ENCODE measurements at regions not wholly inside any gene's neighbourhood (a gene's known extent, or its start where the extent isn't known, plus 50 kb on each side); places are given as distances from the start of the nearest gene placed in this dataset.
A peak's percentile ranks its signal among the peaks of the same experiment; 100 is the strongest.

- no peak for DNase-seq (ENCODE audit: low spot score)
These were observed 64.3 kb downstream of the DMRTA2 start for GRCh38 chr1:50358962-50359361.

- DNase-seq (ENCODE audit: low spot score): no peak
These were observed 66.1 kb downstream of the DMRTA2 start for GRCh38 chr1:50357186-50357585.

GRCh38 chr1:50354813-50355212 is 68.4 kb downstream of the DMRTA2 start:
- no peak for DNase-seq (ENCODE audit: low spot score)

GRCh38 chr1:50352428-50352827 is 70.8 kb downstream of the DMRTA2 start:
- no peak for DNase-seq (ENCODE audit: low spot score)

DNA sequence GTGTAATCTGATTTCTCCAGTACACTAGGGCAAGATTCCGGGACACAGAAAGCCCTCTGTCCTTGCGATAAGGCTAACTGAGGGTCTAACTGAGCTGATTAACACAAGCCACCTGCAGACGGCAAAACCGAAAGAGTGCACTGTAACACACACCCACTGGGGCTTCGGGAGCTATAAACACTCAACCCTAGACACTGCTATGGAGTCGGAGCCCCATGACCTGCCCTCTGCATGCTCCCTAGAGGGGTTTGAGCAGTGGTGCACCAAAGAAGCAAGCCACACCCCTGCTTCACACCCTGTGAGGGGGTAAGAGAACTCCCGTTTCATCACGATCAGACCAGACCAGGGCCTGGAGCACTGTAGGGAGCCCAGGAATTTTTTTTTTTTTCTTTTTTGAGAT is 72.4 kb downstream of the DMRTA2 start:
- no peak for DNase-seq (ENCODE audit: low spot score)

DNA sequence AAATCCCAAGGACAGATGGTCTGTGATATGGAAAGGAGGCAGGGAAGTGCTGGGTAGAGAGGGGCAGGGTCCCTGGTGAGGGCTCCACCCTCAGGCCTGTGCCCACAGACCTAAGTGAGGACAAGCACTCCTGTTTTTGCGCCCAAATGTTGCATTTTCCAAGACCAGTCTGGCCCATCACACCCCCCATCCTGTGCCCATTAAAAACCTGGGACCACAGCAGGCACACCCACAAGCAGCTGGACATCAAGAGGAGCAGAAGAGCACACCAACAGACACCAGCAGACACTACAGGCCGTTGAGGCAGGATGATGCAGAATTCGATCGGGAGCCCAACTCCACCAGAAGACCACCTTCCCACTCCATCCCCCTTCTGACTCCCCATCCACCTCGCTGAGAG is 72.8 kb downstream of the DMRTA2 start:
- DNase-seq (ENCODE audit: low spot score): no peak

DNA sequence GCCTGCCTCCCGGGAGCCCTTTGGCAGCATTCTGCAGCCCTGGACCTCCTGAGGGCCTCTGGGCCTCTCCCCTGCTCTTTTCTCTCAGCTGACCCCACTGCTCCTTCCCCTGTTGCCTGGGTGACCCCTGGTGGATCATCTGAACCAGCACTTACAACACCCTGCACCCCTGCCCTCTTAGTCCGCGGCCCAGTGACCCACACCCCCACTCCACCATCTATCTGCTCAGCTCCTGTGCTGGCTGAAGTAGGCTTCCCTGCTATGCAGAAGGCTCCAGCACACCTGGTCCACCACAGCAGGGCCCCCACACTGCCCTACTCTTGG is 74.0 kb downstream of the DMRTA2 start:
- DNase-seq (ENCODE audit: low spot score): no peak

- DNase-seq (ENCODE audit: low spot score): peak; percentile 56
These were observed 74.6 kb downstream of the DMRTA2 start for GRCh38 chr1:50348449-50349241.

- no peak for DNase-seq (ENCODE audit: low spot score)
These were observed 75.3 kb downstream of the DMRTA2 start for GRCh38 chr1:50347933-50348332.

GRCh38 chr1:50346621-50347020 is 76.6 kb downstream of the DMRTA2 start:
- DNase-seq (ENCODE audit: low spot score): no peak

GRCh38 chr1:50343323-50343722 is 79.9 kb downstream of the DMRTA2 start:
- DNase-seq (ENCODE audit: low spot score): no peak

DNA sequence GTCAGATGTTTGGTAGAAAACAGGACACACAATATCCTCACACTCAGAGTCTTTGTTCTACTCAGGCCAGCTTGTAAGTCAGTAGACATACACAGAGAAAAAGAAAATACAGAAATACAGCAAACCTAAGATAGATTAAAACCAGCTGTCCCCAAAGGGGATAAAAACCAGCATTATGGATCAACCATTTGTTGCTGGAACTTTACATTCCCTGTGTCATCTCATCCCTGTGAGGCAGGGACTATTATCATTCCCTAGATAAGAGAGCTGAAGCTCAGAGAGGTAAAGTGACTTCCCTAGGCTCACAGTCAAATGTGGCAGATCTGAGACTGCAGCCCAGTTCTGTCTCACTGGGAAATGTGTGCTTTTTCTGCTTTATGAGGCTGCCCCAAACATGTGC is 80.7 kb downstream of the DMRTA2 start:
- DNase-seq (ENCODE audit: low spot score): no peak

- DNase-seq (ENCODE audit: low spot score): no peak
These were observed 88.2 kb downstream of the DMRTA2 start for GRCh38 chr1:50335036-50335435.

GRCh38 chr1:50333595-50333974 is 89.7 kb downstream of the DMRTA2 start:
- peak; percentile 47 for DNase-seq (ENCODE audit: low spot score)

DNA sequence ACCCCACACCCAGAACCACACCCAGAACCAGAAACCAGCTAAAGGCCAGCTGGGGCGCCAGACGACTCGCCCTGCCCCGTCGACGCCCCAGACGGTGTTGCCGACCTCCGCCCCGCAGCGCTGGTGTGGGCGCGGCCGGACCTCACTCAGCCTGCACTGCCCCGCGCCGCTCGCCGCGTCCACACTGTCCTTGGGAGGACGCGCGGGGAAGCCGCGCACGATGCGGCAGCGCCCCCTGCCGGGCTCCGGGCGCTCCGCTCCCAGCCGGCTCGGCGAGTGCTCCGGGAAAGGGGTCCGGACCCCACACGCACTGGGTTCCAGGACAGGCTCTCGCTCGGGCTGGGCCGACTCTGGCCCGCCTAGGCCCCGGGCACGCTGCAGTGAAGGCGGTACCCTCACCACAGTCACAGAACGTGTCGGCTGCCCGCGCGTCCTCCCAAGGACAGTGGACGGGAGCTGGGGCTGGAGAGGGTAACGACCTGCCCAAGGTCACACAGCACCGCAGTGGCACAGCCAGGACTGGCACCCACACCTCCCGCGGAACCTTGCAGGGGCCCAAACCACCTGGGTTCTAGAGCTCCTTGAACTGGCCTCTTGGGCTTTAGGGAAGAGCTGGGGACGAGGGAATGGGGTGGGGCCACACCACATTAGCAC is 90.2 kb downstream of the DMRTA2 start:
- peak; percentile 50 for DNase-seq (ENCODE audit: low spot score)

DNA sequence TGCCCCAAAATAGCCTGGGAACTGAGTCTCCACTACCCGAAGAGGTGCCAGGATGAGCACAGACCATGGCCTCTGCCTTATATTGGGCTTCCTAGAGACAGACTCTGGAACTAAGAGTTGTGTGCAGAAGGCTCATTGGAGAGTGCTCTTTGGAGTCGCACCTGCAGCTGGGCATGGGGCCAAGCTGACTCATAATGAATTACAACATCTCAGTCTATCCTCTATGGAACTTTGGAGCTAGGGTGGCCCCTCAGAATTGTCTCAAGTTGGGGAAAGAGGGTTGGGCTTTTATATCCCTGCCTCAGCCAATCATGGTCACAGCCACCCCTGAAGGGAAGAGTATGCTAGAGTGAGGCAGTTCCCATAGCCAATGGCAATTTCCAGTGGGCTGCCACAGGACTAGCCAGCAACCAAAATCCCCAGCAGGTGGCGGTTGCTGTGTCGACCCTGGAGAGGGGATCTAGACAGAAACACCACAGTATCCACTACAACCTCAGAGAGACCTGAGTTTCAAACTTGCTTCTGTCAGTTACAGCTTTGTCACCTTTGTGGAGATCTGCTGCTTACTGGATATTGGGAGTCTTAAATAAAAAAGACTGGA is 93.8 kb downstream of the DMRTA2 start:
- no peak for DNase-seq (ENCODE audit: low spot score)

DNA sequence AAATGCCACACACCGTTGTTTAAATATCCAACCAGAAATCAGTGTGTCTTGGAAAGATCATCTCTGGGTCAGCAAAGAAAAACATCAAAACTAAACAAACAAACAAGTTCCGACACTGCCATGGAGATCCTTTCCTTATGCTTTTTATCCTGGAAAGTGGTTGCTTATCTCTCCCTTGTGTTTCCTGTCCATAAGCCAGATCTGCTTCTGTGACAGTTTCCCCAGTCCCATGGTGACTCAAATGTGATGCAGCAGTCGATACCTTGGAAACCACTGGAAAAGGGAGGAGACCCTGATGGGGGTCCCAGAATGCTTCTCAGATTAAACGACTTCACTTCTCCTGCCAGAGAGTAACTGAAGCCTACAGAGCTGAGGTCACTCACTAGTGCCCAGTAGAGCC is 94.7 kb downstream of the DMRTA2 start:
- DNase-seq (ENCODE audit: low spot score): no peak

GRCh38 chr1:50326026-50326425 is 97.2 kb downstream of the DMRTA2 start:
- no peak for DNase-seq (ENCODE audit: low spot score)

DNA sequence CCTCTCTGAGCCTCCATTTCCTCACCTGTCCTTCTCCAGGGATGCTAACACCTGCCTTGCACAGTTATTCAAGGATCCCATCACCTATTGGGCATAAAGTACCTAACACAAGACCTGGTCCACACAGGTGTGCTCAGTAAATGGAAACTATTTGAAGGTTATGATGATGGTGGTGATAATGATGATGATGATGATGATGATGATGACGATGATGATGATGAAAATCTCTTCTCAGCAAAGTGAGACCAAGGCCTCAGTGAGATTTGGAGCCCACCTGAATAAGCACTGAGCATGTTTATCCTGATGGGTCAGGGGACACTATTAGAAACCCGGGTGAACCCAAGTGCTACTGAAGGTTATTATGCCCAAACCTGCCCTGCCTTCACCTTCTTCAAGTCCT is 100.7 kb downstream of the DMRTA2 start:
- DNase-seq (ENCODE audit: low spot score): no peak

DNA sequence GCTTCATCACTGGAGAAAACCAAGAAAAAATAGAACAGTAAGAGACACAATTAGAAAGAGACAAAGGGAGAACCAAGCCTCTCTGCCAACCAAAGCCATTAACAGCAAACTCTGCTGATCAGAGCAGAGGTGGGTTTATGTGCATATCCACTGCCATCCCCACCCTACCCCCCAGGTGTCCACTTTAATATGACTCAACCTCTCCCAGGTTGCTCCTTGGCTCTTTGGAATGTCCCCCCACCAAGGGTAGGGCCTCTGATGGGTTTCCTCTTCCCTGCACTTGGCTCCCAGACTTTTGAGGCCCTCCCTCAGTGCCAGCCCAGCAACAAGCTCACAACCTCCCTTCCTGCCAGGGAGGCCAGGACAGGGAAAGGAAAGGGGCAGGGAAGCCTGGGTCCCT is 104.8 kb downstream of the DMRTA2 start:
- no peak for DNase-seq (ENCODE audit: low spot score)

DNA sequence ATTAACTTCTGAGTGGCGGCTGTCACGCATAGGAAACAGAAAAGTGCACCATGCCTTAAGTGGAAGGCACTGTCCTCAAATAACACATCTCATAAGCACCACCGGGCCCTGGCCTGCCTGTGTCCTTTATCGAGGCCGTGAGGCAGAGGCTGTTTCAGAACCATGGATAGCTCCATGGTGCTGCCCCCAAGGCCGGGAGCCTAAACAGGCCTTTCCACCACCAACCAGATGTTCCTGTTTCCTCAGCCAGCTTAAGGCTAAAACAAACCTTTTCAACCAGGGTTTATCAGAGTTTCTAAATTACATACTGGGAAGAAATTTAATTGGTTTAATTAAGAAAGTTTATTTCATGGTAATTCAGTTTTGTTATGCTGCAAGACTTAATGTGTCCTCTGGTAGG is 114.4 kb downstream of the DMRTA2 start:
- DNase-seq (ENCODE audit: low spot score): no peak

DNA sequence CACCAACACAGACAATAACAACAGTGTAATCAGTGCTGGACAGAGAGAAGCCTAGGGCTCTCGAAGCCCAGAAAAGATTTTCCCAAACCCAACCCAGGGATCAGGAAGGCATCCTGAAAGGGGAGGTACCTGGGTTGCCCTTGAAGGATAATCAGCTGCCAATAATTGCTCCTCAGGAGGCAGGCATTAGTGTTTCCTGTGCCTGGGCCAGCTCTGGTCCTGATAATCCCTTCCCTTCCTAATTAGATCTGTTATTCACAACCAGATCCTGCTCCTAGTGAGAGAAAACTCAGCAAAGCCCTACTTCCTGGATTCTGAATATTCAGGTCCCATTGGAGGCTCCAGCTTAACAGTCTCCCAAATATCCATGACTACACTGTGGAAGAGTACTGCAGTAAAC is 117.4 kb downstream of the DMRTA2 start:
- DNase-seq (ENCODE audit: low spot score): no peak

GRCh38 chr1:50300297-50300696 is 122.9 kb downstream of the DMRTA2 start:
- no peak for DNase-seq (ENCODE audit: low spot score)

DNA sequence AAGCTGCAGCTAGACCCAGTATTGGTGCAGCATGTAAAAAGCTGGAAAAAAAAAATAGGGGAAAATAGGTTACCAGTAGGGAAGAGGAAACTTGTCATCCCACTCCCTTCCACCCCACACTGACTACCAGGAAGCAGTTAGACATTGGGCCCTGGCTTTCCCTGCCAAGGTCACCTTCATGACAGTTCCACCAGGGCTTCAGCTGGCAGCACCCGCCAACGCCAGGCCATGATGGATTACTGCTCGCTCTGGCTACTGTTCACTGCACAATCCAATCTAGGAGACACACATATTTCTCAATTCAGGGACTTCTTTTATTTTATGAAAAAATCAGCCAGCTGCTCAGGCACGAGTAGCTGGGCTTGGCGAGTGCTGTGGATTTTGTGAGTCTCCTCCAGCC is 127.7 kb downstream of the DMRTA2 start:
- no peak for DNase-seq (ENCODE audit: low spot score)
